GM12891 (cell line): ENCODE measurements at regions not wholly inside any gene's neighbourhood (a gene's known extent, or its start where the extent isn't known, plus 50 kb on each side); places are given as distances from the start of the nearest gene placed in this dataset.

Source experiments
- POLR2A ChIP-seq: IDR thresholded peaks from 2 replicates; pipeline ENCODE4 v1.6.1; 2011; ENCODE audit warnings: low read depth, low read length, control low read depth
- POLR2AphosphoS5 ChIP-seq: IDR thresholded peaks from 2 replicates; pipeline ENCODE4 v1.6.1; 2011; ENCODE audit warnings: low read depth, low read length, control low read depth

- no peak for TF ChIP-seq POLR2A
- TF ChIP-seq POLR2AphosphoS5: no peak
Measured at GRCh38 chr6:135782546-135782945, 69.0 kb upstream of the PDE7B start.
